Dermis blood vessel endothelial cell (primary cell): ENCODE measurements at regions not wholly inside any gene's neighbourhood (a gene's known extent, or its start where the extent isn't known, plus 50 kb on each side); places are given as distances from the start of the nearest gene placed in this dataset.
A peak's percentile ranks its signal among the peaks of the same experiment; 100 is the strongest.
"Not testable (repeated sequence)": the region's sequence is repeated elsewhere in the genome, so short reads cannot be mapped to it uniquely, and the experiment has no call there.

ENCODE experiments used
- DNase-seq: peaks from one replicate; pipeline ENCODE4 v3.0.0; 2010

GRCh38 chr12:69131077-69131476 is 108.3 kb upstream of the CPSF6 start:
- no peak for DNase-seq

- DNase-seq = no peak
These were observed 102.3 kb upstream of the CPSF6 start for GRCh38 chr12:69136931-69137613.

GRCh38 chr12:69141074-69141473 is 98.3 kb upstream of the CPSF6 start:
- no peak for DNase-seq

- no peak for DNase-seq
These were observed 90.1 kb upstream of the CPSF6 start for GRCh38 chr12:69149270-69149669.

- no peak for DNase-seq
These were observed 89.1 kb upstream of the CPSF6 start for GRCh38 chr12:69150083-69150795.

GRCh38 chr12:69150796-69151127 is 88.6 kb upstream of the CPSF6 start:
- no peak for DNase-seq

- no peak for DNase-seq
These were observed 88.1 kb upstream of the CPSF6 start for GRCh38 chr12:69151254-69151764.

GRCh38 chr12:69154585-69155363 is 84.6 kb upstream of the CPSF6 start:
- peak; percentile 77 for DNase-seq

GRCh38 chr12:69157023-69157655 is 82.2 kb upstream of the CPSF6 start:
- DNase-seq = peak; percentile 83

GRCh38 chr12:69161829-69162228 is 77.5 kb upstream of the CPSF6 start:
- DNase-seq = no peak

- DNase-seq = no peak
These were observed 75.5 kb upstream of the CPSF6 start for GRCh38 chr12:69163681-69164362.

GRCh38 chr12:69167648-69168165 is 71.7 kb upstream of the CPSF6 start:
- no peak for DNase-seq

GRCh38 chr12:69168363-69168762 is 71.0 kb upstream of the CPSF6 start:
- DNase-seq = no peak

GRCh38 chr12:69168828-69169227 is 70.5 kb upstream of the CPSF6 start:
- no peak for DNase-seq

GRCh38 chr12:69170293-69170692 is 69.1 kb upstream of the CPSF6 start:
- DNase-seq = no peak

- no peak for DNase-seq
These were observed 67.5 kb upstream of the CPSF6 start for GRCh38 chr12:69171881-69172280.

- no peak for DNase-seq
These were observed 66.9 kb upstream of the CPSF6 start for GRCh38 chr12:69172491-69172890.

GRCh38 chr12:69173368-69173767 is 66.0 kb upstream of the CPSF6 start:
- no peak for DNase-seq

GRCh38 chr12:69179786-69180185 is 59.6 kb upstream of the CPSF6 start:
- DNase-seq = no peak

- DNase-seq = not testable (repeated sequence)
These were observed 51.8 kb upstream of the CPSF6 start for GRCh38 chr12:69187572-69187971.

- DNase-seq = no peak
These were observed 49.9 kb upstream of the CPSF6 start for GRCh38 chr12:69189378-69189978.
